IPS-15b (cell line): ENCODE measurements at regions not wholly inside any gene's neighbourhood (a gene's known extent, or its start where the extent isn't known, plus 50 kb on each side); places are given as distances from the start of the nearest gene placed in this dataset.

Experiments used
- H3K27me3 ChIP-seq: one replicate; pipeline ENCODE4 v1.6.1; 2013; ENCODE audit warnings: low read length; ENCODE audit not compliant: control insufficient read depth, insufficient read depth
- H3K36me3 ChIP-seq: one replicate; pipeline ENCODE4 v1.6.1; 2013; ENCODE audit warnings: low read length; ENCODE audit not compliant: control insufficient read depth, insufficient read depth
- H3K4me1 ChIP-seq: one replicate; pipeline ENCODE4 v1.6.1; 2013; ENCODE audit warnings: mild to moderate bottlenecking, low read length; ENCODE audit not compliant: control insufficient read depth, insufficient read depth
- H3K4me3 ChIP-seq: one replicate; pipeline ENCODE4 v1.5.1; 2013; ENCODE audit warnings: low read depth, low read length
- H3K9ac ChIP-seq: one replicate; pipeline ENCODE4 v1.6.1; 2013; ENCODE audit warnings: low read depth, mild to moderate bottlenecking, low read length
- H3K9me3 ChIP-seq: one replicate; pipeline ENCODE4 v1.6.1; 2013; ENCODE audit warnings: mild to moderate bottlenecking, low read length; ENCODE audit not compliant: control insufficient read depth, insufficient read depth

GRCh38 chr22:48592066-48592345 lies 1235.7 kb downstream of the BRD1 start:
- Histone ChIP-seq H3K9ac (no peak overlapping the region), H3K27me3 (no peaks in the 10 kb centered on the region), H3K4me1 (no peaks in the 10 kb centered on the region), H3K4me3 (no peak overlapping the region), H3K9me3 (no peaks in the 10 kb centered on the region), H3K36me3 (peaks cover 3% of the 10 kb centered on the region)

- no peak overlapping the region for H3K4me3 ChIP-seq
- no peak overlapping the region for H3K9ac ChIP-seq
- H3K4me1 ChIP-seq: no peaks in the 10 kb centered on the region
- peaks cover 3% of the 10 kb centered on the region for H3K36me3 ChIP-seq
- no peaks in the 10 kb centered on the region for H3K27me3 ChIP-seq
- no peaks in the 10 kb centered on the region for H3K9me3 ChIP-seq
Observed at GRCh38 chr22:48591286-48592065, 1236.2 kb downstream of the BRD1 start.

GRCh38 chr22:48589901-48590300 lies 1237.8 kb downstream of the BRD1 start:
- Histone ChIP-seq H3K36me3 (no peaks in the 10 kb centered on the region), H3K4me1 (no peaks in the 10 kb centered on the region), H3K9me3 (no peaks in the 10 kb centered on the region), H3K9ac (no peak overlapping the region), H3K4me3 (no peak overlapping the region), H3K27me3 (no peaks in the 10 kb centered on the region)

- no peaks in the 10 kb centered on the region for H3K4me1 ChIP-seq
- H3K27me3 ChIP-seq: no peaks in the 10 kb centered on the region
- H3K4me3 ChIP-seq: no peak overlapping the region
Observed at GRCh38 chr22:48588878-48589450, 1238.7 kb downstream of the BRD1 start.

GRCh38 chr22:48588151-48588877 lies 1239.4 kb downstream of the BRD1 start:
- H3K4me3 ChIP-seq: no peak overlapping the region
- H3K27me3 ChIP-seq: no peaks in the 10 kb centered on the region
- H3K4me1 ChIP-seq: no peaks in the 10 kb centered on the region
- H3K36me3 ChIP-seq: no peaks in the 10 kb centered on the region
- no peaks in the 10 kb centered on the region for H3K9me3 ChIP-seq
- no peak overlapping the region for H3K9ac ChIP-seq

More at GRCh38 chr22:48588878-48589450, 1238.7 kb downstream of the BRD1 start:
- H3K9ac ChIP-seq: no peak overlapping the region
- H3K9me3 ChIP-seq: no peaks in the 10 kb centered on the region
- no peaks in the 10 kb centered on the region for H3K36me3 ChIP-seq

GRCh38 chr22:48587236-48587865 lies 1240.3 kb downstream of the BRD1 start:
- no peaks in the 10 kb centered on the region for H3K36me3 ChIP-seq
- no peak overlapping the region for H3K9ac ChIP-seq
- no peaks in the 10 kb centered on the region for H3K9me3 ChIP-seq
- no peaks in the 10 kb centered on the region for H3K4me1 ChIP-seq
- no peaks in the 10 kb centered on the region for H3K27me3 ChIP-seq
- H3K4me3 ChIP-seq: no peak overlapping the region

- Histone ChIP-seq H3K36me3 (no peaks in the 10 kb centered on the region), H3K4me1 (no peaks in the 10 kb centered on the region), H3K9me3 (no peaks in the 10 kb centered on the region), H3K27me3 (no peaks in the 10 kb centered on the region), H3K4me3 (no peak overlapping the region), H3K9ac (no peak overlapping the region)
Observed at GRCh38 chr22:48586799-48587185, 1240.9 kb downstream of the BRD1 start.

GRCh38 chr22:48585916-48586798 lies 1241.5 kb downstream of the BRD1 start:
- Histone ChIP-seq H3K4me1 (no peaks in the 10 kb centered on the region), H3K9ac (no peak overlapping the region), H3K9me3 (no peaks in the 10 kb centered on the region), H3K4me3 (no peak overlapping the region), H3K27me3 (no peaks in the 10 kb centered on the region), H3K36me3 (no peaks in the 10 kb centered on the region)

GRCh38 chr22:48584170-48584569 lies 1243.5 kb downstream of the BRD1 start:
- Histone ChIP-seq H3K9me3 (no peaks in the 10 kb centered on the region), H3K27me3 (no peaks in the 10 kb centered on the region), H3K4me1 (no peaks in the 10 kb centered on the region), H3K4me3 (no peak overlapping the region), H3K9ac (no peak overlapping the region), H3K36me3 (no peaks in the 10 kb centered on the region)

- H3K9ac ChIP-seq: no peak overlapping the region
- no peaks in the 10 kb centered on the region for H3K36me3 ChIP-seq
- H3K4me3 ChIP-seq: no peak overlapping the region
- H3K27me3 ChIP-seq: no peaks in the 10 kb centered on the region
- H3K9me3 ChIP-seq: no peaks in the 10 kb centered on the region
- H3K4me1 ChIP-seq: no peaks in the 10 kb centered on the region
Observed at GRCh38 chr22:48581796-48582469, 1245.7 kb downstream of the BRD1 start.
